LoVo (cell line): ENCODE measurements at regions not wholly inside any gene's neighbourhood (a gene's known extent, or its start where the extent isn't known, plus 50 kb on each side); places are given as distances from the start of the nearest gene placed in this dataset.
A peak's percentile ranks its signal among the peaks of the same experiment; 100 is the strongest.

ENCODE experiments used
- DNase-seq: peaks from one replicate; pipeline ENCODE4 v3.0.0-alpha.2; 2016; ENCODE audit warnings: low spot score

DNA sequence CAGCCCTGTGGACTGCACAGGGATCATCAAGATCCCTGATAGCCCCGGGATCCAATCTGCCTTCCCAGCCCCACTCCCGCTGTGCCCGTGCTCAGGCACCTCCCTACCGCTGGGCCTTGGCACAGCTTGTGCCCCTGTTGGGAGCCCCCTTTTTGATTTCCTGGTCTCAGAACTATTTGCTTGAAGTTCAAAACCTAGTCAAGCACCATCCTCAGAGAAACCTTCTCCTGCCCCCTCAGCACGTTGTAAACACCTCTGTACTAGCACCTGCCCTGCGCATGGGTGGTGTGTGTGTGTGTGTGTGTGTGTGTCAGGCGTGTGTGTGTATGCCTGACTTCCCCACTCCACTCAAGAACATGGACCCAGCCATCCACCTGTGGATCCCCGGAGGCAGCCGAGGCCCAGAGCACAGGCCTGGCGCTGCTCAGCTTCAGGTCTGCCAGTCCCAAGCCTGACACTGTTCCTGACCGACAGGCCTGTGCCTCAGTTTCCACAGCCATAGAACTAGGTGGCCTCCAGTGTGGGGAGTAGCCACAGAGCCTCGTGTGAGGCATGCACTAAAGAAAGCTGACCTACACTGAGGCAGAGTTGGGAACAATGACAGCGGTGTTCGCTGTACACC, 65.5 kb downstream of the ADRA2C start:
- no peak for DNase-seq

DNA sequence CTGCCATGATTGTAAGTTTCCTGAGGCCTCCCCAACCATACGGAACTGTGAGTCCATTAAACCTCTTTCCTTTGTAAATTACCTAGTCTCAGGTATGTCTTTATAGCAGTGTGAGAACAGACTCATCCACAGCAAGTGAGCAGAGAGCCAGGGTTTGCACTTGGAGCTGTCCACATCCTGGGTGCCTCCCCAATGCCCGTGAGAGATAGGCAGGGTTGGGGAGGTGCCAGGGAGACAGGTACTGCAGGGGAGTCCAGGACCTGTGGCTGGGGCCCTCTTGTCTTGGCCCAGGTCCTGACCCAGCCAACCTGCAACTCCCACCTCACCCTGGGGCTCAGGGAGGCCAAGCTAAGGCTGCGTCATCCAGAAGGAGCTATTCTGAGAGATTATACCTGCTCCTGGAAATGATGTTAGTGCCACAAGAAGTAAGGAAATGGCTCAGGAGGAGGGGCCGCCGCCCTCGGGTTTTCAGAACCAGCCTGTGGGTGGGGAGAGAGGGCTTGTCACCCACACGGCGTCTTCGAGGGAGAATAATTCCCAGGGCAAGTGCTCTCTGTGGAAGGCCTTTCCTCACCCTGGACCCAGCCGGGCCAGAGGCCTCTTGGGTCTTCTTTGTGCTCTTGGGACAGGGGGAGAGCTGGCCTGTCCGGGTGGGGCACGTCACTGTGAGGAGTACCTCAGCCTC, 66.5 kb downstream of the ADRA2C start:
- DNase-seq: no peak

DNA sequence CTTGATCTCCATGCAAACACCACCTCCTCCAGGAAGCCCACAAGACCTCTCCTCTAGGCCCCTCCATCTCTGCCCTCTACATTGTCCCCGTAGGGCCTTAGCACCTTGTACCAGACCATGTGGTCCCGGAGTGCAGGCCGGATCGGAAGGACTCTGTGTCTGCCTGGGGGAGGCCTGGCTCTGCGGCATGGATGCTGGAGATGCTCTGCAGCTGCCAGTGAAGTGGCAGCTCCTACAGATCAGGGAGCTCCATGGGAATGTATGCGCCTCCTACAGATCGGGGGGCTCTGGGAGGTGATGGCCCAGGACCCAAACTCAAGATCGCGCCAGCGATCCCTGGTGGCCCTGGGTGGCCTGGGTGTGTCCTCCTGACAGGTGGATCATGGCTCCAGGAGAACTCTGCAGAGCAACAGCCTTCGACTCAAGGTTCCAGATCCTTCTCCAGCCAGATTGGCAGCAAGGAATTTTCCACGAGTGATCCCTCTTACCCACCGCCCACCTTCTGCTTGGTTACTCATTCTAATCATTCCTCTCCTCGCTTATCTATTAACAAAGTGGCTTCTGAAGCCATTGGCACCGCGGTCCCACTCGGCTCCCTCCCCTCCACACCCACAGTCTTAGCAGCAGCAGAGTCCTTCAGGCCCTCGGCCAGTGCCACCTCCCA, 67.3 kb downstream of the ADRA2C start:
- DNase-seq: no peak

DNA sequence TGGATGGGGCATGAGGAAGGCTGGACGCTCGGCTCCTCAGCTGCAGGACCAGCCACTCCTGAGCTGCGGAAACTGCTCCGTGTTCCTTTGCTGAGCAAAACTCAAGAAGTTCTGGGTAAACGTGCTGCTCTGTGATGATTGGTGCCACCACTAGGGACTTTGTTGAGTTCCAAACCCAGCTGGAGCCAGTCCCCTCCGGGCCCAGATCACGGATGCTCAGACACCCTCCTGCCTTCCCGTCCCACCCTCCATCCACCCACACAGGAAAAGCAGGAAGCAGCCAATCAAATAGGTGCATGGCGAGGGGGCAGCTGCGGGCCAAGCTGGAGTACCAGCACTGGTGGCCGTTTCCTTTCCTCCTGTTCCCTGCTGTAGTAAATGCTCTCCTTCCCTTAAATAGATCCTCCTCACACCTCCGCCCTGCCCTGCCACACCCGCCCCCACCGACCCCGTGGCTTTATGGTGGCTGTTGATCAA, 68.0 kb downstream of the ADRA2C start:
- no peak for DNase-seq

DNA sequence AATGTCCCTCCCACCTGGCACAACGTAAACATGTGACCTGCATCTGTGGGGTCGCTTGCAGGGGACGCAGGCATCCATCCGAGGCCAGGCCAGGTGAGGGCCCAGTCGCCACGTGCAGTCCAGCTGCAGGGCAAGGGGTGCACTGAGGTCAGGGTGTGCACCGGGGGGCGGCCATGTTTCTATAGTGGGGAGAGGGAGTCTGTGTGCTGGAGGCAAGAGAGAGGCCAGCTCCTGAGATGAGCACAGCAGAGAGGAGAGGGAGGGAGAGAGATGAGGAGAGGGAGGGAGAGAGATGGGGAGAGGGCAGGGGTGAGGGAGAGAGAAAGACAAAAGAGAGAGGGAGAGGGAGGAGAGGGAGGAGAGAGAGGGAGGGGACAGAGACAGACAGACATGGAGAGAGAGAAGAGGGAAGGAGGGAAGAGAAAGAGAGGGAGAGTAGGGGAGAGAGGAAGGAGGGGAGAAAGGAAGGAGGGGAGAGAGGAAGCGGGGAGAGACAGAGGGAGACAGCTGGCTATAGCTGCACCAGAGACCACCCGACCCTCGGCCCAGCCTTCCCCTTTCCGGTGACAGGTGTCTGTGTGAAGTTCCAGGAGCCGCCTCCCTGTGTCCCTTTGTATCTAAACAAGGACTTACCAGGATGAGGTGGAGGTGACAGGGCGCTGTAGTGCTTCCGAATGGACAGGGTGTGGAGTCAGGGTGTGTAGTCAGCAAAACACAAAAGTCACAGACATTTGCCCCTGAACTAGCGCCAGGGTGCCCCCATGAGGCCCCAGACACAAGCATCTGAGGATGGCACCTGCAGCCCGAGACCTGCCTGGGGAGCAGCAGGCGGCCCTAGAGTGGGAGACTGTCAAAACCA, 68.7 kb downstream of the ADRA2C start:
- no peak for DNase-seq

DNA sequence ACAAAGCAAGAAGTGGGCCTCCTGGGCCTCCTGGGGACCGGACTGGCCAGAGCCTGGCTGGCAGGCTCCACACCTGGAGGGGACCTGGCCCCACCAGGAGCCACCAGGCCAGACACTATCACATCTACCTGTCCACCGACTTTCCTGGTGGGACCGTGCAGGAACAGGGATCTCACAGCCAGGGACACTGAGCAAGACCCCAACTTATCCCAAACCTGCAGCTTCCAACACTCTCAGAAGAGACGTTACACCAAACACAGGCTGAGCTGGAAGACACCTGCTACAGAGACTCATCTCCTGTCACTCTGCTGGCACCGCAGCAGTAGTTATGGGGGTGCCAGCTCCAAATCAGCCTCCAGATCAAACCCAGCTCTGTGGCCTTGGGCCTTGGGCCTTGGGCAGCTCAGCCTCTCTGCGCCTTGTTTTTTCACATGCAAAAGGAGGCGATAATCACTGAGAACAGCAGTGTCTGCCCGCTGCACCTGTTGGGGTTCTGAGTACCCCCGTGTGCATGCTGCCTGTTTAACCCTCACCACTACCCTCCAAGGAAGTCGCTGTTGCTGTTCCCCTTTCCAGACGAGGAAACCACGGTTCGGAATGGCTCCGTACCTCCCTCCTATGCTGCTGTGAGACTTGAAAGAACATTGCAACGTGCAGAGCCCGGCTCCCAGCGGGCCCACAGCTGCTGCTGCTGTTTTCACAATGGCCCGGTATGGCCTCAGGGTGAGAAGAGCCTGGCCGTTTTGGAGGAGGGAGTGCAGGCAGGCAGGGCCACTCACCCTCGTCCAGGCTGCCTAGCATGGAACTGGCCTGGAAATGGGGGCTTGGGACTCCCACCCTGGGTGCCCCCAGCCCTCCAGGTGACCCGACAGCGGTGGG, 69.6 kb downstream of the ADRA2C start:
- DNase-seq: no peak

DNA sequence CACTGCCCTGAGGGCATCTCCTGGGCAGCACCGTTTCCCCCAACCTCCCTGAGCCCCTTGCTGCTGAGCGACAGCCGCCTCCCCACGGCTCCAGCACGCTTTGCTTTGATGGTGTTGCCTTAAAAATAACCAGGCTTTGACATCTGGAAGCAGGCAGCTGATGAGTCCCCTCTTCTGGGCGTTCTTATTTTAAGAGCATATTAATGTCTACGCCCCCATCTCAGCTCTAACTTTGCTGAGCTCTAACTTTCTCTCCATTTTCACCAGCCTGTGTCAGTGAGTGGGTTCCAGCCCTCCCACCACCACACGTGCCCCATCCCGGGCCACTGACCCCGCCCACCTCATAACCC, 70.2 kb downstream of the ADRA2C start:
- no peak for DNase-seq

DNA sequence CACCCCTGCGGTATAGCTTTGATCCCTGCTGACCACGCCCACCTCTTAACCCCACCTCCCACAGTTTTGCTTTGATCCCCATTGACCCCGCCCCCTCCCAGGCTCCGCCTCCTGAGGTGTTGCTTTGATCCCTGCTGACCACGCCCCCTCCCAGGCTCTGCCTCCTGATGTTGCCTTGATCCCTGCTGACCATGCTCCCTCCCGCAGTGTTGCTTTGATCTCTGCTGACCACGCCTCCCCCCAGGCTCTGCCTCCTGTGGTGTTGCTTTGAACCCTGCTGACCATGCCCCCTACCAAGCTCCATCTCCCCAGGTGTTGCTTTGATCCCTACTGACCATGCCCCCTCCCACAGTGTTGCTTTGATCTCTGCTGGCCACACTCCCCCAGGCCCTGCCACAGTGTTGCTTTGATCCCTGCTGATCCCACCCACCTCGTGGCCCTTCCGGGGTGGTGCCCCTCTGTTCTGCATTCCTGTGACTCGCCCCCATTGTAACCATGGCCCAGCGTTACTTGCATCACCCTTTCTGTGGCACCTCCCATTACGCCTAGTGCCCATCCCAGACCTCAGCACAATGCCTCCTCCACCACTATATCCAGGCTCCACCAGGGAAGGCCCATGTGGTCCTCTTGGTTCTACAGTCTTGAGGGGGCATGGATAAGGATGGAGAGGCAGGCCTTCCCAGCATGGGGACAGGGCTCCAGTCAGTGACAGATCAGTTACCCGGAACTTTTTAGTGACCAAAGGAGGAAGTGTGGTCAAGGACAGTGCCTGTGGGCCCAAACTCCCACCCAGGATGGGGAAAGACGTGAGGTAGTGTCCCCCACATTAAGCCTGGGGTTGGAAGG, 70.8 kb downstream of the ADRA2C start:
- peak; percentile 16 for DNase-seq

DNA sequence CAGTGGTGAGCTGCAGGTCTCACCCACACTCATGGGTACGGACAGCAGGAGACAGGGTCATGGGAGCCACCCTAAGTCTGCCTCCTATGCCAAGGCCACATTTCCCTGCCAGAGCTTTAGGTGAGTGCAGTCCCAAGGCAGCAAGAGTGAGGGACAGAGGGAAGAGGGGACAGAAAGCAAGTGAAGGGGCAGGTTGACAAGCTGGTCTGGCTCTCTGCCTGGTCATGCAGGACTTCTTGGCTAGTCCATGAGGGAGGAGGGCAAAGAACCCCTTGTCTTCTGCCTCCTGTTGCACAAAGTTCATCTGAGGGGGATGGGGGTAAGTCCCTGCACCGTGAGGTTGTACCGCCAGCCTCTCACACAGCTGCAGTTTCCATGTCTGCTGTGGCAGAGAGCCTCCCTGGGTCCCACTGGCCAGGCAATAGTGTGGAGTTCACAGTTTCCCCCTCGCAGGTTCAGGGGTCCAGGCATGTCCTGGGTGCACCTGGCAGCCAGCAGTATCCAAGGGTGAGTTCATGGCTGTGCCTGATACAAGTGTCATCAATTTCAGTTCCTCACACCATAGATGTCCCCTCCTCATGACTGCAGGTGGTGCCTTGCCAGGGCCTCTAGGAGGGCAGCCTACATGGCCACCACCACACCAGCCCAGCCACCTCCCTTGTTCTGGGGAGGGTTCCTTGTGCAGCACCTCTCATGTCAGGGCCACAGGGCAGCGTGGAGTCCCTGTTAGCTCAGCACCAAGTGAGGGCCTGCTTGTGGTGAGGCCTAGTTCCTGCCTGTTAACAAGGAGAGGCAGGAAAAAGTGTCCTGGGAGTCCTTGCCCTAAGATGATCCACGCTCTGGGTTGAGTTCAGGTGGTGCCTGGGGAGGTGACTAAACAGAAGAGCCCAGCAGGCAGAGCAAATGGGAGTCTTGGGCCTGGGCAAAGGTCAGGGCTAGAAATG, 72.5 kb downstream of the ADRA2C start:
- no peak for DNase-seq

DNA sequence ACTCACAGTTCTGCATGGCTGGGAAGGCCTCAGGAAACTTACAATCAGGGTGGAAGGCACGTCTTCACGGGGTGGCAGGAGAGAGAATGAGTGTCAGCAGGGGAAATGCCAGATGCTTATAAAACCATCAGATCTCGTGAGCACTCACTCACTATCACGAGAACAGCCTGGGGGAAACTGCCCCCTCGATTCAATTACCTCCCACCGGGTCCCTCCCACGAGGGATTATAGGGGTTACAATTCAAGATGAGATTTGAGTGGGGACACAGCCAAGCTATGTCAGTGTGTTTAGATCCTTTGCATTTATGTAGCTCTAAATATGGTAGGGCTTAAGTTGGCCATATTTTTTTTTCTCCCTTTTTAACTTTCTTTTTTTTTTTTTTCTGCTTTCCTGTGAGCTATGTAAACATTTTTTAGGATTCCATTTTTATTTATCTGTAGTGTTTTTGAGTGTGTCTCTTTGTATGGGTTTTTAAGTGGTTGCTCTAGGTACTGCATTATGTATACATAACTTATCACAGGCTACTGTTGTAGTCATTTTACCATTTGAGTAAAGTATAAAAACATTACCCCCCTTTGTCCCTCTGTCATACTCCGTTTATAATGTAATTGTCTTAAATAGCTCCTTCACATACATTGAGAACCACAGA, 79.0 kb downstream of the ADRA2C start:
- DNase-seq: no peak

DNA sequence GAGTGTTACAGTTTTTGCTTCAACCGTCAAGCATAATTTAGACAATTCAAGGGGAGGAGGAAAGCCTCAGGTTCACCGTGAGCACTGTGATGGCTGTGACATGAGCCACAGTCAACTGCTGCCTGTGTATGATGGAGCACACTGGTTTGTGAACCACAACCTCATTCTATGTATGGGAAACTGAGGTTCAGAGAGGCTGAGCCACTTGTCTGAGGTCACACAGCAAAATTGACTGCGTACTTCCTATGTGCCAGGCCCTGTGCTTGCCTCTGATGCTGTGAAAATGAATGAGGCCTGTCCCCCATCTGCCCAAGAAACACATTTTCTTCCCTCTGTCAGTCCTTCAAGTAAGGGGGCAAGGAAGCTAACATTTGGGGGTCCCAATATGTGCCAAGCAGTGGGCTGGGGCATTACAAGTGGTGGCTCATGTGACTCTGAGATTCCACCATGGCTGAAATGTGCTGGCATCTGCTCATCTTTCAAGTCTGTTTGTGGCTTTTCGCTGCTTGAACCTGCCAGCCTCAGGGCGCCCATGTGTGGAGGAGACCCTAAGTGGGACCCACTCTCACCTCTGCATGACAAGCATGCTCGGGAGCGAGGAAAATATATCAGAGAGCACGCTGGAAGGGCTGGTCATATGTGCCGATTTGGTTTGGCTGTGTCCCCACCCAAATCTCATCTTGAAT, 79.7 kb downstream of the ADRA2C start:
- DNase-seq: no peak

DNA sequence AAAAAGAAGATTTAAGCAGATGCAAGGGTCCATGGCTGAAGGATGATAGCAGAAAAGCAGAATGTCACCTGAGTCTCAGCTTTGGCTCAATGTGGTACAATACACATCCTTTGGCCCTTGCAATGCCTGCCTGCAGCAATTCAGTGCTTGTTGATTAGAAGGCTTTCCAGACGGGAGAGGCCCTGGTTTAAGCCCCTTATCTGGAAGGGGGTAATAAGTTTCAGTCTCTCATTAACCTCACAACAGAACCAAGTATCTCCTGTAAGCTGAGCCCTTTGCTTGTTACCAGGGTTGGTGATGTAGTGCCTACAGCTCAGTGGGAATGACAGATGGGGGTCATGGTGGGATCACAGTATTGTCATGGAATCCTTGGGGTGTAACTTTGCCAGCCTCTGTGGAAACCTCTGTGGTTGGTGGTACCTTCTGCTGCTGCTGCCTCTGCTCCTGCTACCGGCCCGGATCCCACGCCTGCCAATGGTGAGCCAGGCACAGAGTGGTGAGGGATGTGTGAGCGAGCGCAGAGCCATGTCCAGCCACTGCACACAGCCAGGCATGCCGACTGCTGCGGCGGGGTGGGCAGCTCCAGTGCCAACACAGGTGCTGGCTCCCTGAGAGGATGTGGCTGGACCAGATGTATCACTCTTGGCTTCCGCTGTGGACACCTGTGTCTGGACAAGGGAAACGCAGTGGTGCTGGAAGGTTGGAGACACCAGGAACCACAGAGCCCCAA, 81.2 kb downstream of the ADRA2C start:
- DNase-seq: no peak

DNA sequence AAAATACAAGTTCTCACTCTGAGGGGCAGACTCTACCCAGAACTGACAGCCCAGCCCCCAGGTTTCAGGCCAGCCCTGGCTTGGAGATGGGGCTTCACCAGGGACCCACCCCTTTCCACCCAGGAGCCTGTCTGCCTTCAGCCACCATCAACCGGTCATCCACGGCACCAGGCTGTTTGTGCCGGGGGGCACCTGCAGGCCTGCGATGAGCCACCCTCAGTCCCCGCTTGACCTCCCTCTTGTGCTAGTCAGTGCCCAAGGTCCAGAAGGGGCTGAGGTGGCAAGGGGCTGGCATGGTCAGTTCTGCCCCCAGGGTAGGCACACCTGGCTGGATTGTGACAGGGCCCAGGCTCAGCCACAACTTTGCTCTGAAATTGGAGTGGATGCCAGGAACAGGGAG, 82.1 kb downstream of the ADRA2C start:
- no peak for DNase-seq

DNA sequence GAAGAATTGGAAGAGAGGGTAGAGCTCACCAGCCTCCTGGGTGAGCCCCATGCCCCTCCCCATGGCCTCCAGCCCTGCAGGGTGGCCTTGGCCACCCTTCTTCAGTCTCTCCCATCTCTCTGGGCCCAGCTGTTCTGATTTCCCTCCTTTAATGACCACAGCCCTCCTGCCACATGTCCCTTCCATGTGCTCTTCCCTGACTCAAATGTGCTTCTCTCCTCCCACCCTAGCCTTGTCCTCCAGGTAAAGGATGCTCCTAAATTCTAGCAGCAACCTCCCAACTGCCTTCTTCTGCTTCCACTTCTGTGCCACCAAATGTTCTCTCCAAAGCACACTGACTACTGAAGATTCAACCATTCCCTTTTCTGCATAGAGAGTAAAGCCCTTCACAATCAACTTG, 83.0 kb downstream of the ADRA2C start:
- DNase-seq: no peak

DNA sequence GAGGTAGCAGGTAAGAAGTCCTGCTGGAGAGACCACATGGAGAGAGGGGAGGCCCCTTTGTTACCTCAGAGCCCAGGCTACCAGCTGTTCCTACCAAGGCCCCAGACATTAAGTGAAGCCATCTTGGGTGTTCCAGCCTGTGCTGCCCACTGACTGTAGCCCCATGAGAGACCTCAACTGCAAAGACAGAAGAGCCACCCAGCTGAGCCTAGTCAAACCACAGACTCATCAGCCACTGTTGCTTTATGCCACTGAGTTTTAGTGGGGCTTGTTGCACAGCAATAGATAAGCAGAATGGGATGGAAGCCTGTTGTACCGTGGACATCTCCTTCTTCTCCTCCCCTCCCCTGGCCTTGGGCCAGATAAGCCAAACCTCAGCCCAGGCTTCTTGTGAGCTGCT, 83.9 kb downstream of the ADRA2C start:
- no peak for DNase-seq

DNA sequence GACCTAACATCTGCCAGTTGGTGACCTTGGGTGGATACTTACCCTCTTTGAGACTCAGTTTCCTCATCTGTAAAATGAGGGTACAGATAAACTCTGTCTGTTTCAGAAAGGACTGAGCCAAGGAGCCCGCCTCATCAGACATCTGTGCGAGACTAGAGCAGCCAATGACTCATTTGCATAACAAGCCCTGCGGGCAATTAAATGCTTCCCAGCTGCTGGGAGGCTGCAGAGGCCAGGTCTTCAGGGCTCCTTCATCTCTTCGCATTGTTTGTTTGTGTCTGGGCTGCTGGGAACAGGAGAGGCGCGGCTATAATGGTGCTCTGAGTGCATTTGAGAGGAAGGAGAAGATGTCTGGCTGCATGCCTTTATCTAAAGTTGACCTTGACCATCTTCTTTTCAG, 85.0 kb downstream of the ADRA2C start:
- no peak for DNase-seq

DNA sequence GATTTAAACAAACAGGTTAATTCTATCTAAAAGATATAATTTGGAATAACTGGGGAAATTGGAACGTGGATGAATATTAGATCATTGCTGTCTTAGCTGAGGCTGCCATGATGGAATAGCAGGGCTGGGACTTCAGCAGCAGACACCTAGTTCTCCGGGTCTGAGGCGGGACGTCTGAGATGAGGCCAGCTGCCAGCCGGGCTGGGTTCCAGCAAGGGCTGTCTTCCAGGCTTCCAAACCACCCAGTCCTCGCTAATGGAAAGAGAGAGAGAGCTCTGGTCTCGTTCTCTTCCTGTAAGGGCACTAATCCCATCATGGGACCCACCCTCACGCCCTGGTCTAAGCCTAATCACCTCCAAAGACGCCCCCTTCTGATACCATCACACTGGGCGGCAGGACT, 85.7 kb downstream of the ADRA2C start:
- no peak for DNase-seq

DNA sequence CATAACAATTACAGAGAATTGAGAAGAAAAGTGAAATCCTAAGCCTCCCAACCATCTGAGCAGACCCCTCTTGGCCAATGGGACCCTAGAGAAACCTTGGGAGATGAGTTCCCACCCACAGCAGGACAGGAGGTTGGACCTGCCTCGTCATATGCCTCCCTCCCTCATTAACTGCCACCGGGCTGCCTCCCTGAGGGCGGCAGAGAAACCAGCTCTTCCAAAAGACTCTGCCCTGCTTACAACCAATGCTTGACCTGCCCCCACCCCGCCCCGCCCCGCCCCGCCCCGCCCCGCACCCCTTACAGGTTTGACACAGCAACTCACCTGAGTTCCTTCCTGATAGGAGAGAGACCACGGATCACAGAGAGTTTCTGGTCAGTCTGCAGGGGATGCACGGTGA, 86.1 kb downstream of the ADRA2C start:
- no peak for DNase-seq
